Ishikawa (cell line): ENCODE measurements at regions not wholly inside any gene's neighbourhood (a gene's known extent, or its start where the extent isn't known, plus 50 kb on each side); places are given as distances from the start of the nearest gene placed in this dataset.

Experiments
- CEBPB ChIP-seq: IDR thresholded peaks from 2 replicates; pipeline ENCODE4 v1.6.1; 2012
- CREB1 ChIP-seq: IDR thresholded peaks from 2 replicates; pipeline ENCODE4 v1.6.1; 2012; ENCODE audit warnings: low read depth
- EGR1 ChIP-seq: IDR thresholded peaks from 2 replicates; pipeline ENCODE4 v1.6.1; 2012
- EP300 ChIP-seq: IDR thresholded peaks from 2 replicates; pipeline ENCODE4 v1.6.1; 2012; ENCODE audit warnings: borderline replicate concordance
- FOXM1 ChIP-seq: IDR thresholded peaks from 2 replicates; pipeline ENCODE4 v1.6.1; 2012; ENCODE audit warnings: low read depth, borderline replicate concordance
- MAX ChIP-seq: IDR thresholded peaks from 2 replicates; pipeline ENCODE4 v1.6.1; 2012
- NFIC ChIP-seq: IDR thresholded peaks from 2 replicates; pipeline ENCODE4 v1.6.1; 2012
- RAD21 ChIP-seq: IDR thresholded peaks from 2 replicates; pipeline ENCODE4 v1.6.1; 2012; ENCODE audit warnings: low read depth
- REST ChIP-seq: IDR thresholded peaks from 2 replicates; pipeline ENCODE4 v1.6.1; 2012; ENCODE audit warnings: low read depth, mild to moderate bottlenecking
- TAF1 ChIP-seq: IDR thresholded peaks from 2 replicates; pipeline ENCODE4 v1.6.1; 2012; ENCODE audit warnings: low read depth, mild to moderate bottlenecking
- TCF12 ChIP-seq: IDR thresholded peaks from 2 replicates; pipeline ENCODE4 v1.6.1; 2012; ENCODE audit warnings: low read depth
- TEAD4 ChIP-seq: IDR thresholded peaks from 2 replicates; pipeline ENCODE4 v1.6.1; 2012
- USF1 ChIP-seq: IDR thresholded peaks from 2 replicates; pipeline ENCODE4 v1.6.1; 2012
- YY1 ChIP-seq: IDR thresholded peaks from 2 replicates; pipeline ENCODE4 v1.6.1; 2012; ENCODE audit warnings: low read depth
- ZBTB7A ChIP-seq: IDR thresholded peaks from 2 replicates; pipeline ENCODE4 v1.6.1; 2012; ENCODE audit warnings: low read depth

GRCh38 chr21:16169102-16169511 lies 439.3 kb downstream of the USP25 start:
- TF ChIP-seq EGR1 = no peak
- no peak for TF ChIP-seq CEBPB

- TF ChIP-seq USF1 (no peak), TEAD4 (no peak), NFIC (no peak), FOXM1 (no peak), RAD21 (no peak), CREB1 (no peak), CEBPB (no peak), TCF12 (no peak), MAX (no peak), YY1 (no peak), EP300 (no peak), TAF1 (no peak), REST (no peak), EGR1 (no peak), ZBTB7A (no peak)
Measured at GRCh38 chr21:16169779-16170178, 440.0 kb downstream of the USP25 start.

- no peak for TF ChIP-seq RAD21
- no peak for TF ChIP-seq MAX
- TF ChIP-seq NFIC = no peak
- TF ChIP-seq EP300 = no peak
- TF ChIP-seq TCF12 = no peak
Measured at GRCh38 chr21:16176570-16176969, 446.8 kb downstream of the USP25 start.

GRCh38 chr21:16177532-16177931 lies 447.8 kb downstream of the USP25 start:
- TF ChIP-seq CEBPB (no peak), REST (no peak), FOXM1 (no peak)

- TF ChIP-seq FOXM1 (no peak), CREB1 (no peak), MAX (no peak), REST (no peak), ZBTB7A (no peak), NFIC (no peak), TEAD4 (no peak), USF1 (no peak), EP300 (no peak), CEBPB (no peak), EGR1 (no peak), RAD21 (no peak), YY1 (no peak), TCF12 (no peak)
Measured at GRCh38 chr21:16179773-16180172, 450.0 kb downstream of the USP25 start.

- no peak for TF ChIP-seq FOXM1
- TF ChIP-seq MAX = no peak
- TF ChIP-seq TAF1 = no peak
- TF ChIP-seq YY1 = no peak
- no peak for TF ChIP-seq EP300
- TF ChIP-seq ZBTB7A = no peak
- TF ChIP-seq EGR1 = no peak
- no peak for TF ChIP-seq NFIC
- no peak for TF ChIP-seq TEAD4
- TF ChIP-seq CREB1 = no peak
- no peak for TF ChIP-seq CEBPB
- no peak for TF ChIP-seq USF1
Measured at GRCh38 chr21:16180614-16181013, 450.8 kb downstream of the USP25 start.
